PC-3 (cell line): ENCODE measurements at regions not wholly inside any gene's neighbourhood (a gene's known extent, or its start where the extent isn't known, plus 50 kb on each side); places are given as distances from the start of the nearest gene placed in this dataset.

Experiments
- EZH2 ChIP-seq: fragments of 300-600 bp; sonication (generic); IDR thresholded peaks from one replicate; pipeline ENCODE4 v1.6.1; 2017; ENCODE audit warnings: antibody characterized with exemption, mild to moderate bottlenecking, low read length; ENCODE audit not compliant: unreplicated experiment
- TF ChIP-seq, protein P1 (sequence below): fragments of 300-600 bp; sonication (generic); conservative IDR thresholded peaks from 2 replicates; pipeline ENCODE4 v1.5.1; 2017; ENCODE audit warnings: antibody characterized with exemption, low read depth, mild to moderate bottlenecking, low read length

DNA sequence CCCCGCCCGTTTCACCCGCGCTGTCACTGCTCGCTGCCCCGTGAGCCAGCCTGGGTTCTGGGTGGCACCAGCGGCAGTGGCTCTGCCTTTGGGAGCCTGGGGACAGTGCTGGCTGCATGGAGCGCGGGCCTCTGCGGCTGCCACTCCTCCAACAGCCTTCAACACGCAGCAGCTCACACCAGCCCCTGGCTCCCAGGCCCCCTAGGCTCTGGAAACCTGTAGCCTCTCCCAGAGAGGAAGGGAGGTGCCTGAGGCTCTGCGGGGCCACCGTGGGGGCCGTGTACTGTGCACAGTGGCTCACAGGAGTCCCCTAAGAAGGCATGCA, 163.9 kb upstream of the AFDN start:
- no peak for TF ChIP-seq EZH2
- TF ChIP-seq, protein P1, sequence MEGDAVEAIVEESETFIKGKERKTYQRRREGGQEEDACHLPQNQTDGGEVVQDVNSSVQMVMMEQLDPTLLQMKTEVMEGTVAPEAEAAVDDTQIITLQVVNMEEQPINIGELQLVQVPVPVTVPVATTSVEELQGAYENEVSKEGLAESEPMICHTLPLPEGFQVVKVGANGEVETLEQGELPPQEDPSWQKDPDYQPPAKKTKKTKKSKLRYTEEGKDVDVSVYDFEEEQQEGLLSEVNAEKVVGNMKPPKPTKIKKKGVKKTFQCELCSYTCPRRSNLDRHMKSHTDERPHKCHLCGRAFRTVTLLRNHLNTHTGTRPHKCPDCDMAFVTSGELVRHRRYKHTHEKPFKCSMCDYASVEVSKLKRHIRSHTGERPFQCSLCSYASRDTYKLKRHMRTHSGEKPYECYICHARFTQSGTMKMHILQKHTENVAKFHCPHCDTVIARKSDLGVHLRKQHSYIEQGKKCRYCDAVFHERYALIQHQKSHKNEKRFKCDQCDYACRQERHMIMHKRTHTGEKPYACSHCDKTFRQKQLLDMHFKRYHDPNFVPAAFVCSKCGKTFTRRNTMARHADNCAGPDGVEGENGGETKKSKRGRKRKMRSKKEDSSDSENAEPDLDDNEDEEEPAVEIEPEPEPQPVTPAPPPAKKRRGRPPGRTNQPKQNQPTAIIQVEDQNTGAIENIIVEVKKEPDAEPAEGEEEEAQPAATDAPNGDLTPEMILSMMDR = no peak
